ENCODE measurements at regions not wholly inside any gene's neighbourhood (a gene's known extent, or its start where the extent isn't known, plus 50 kb on each side); places are given as distances from the start of the nearest gene placed in this dataset.

DNA sequence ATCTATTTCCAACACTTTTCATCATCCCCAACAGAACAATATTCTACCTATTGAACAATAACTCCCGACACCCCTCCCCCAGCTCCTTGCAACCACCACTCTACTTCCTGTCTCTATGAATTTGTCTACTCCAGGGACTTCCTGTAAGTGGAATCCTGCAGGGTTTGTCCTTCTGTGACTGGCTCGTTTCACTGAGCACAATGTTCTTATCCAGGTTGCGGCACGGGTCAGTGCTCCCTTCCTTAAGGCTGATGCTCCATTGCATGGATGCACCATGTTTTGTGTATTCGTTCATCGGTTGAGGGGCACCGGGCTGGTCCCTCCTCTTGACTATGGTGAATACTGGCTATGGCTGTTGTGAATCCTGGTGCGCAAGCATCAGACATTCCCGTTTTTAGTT lies 163.2 kb downstream of the TBXT start:
- Histone ChIP-seq H3K36me3 (no peaks in the 10 kb centered on the region), H3K27me3 (ENCODE audit: low read depth) (peaks cover 80% of the 10 kb centered on the region), H3K4me3 (no peak overlapping the region), H3K9me3 (replicated peaks) (no peaks in the 10 kb centered on the region), H3K27ac (replicated peaks) (no peak overlapping the region), H3K4me1 (peaks cover 44% of the 10 kb centered on the region)
- no peak for DNase-seq
- TF ChIP-seq, protein P1, sequence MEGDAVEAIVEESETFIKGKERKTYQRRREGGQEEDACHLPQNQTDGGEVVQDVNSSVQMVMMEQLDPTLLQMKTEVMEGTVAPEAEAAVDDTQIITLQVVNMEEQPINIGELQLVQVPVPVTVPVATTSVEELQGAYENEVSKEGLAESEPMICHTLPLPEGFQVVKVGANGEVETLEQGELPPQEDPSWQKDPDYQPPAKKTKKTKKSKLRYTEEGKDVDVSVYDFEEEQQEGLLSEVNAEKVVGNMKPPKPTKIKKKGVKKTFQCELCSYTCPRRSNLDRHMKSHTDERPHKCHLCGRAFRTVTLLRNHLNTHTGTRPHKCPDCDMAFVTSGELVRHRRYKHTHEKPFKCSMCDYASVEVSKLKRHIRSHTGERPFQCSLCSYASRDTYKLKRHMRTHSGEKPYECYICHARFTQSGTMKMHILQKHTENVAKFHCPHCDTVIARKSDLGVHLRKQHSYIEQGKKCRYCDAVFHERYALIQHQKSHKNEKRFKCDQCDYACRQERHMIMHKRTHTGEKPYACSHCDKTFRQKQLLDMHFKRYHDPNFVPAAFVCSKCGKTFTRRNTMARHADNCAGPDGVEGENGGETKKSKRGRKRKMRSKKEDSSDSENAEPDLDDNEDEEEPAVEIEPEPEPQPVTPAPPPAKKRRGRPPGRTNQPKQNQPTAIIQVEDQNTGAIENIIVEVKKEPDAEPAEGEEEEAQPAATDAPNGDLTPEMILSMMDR (IDR thresholded peaks at IDR 0.05; ENCODE audit: borderline replicate concordance), result no peak
- intact Hi-C loops (cut with micrococcal nuclease), result no loop called here

DNA sequence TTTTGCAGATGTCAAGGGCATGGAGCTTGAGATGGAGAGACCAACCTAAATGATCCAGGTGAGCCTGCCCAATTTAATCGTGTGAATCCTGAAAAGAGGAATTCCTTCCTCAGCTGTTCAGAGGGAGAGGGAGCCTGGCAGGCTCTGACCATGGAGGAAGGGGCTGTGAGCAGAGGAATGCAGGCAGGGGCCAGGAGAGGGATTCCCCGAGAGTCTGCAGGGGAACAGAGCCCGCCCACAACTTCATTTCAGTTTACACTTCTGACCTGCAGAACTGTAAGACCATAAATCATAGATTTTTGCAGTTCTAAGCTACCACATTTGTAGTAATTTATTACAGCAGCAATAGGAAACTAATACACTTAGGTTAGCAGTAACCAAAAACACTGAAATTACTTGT lies 164.1 kb downstream of the TBXT start:
- H3K27ac ChIP-seq (replicated peaks), result no peak overlapping the region
- intact Hi-C loops (cut with micrococcal nuclease), result no loop called here

DNA sequence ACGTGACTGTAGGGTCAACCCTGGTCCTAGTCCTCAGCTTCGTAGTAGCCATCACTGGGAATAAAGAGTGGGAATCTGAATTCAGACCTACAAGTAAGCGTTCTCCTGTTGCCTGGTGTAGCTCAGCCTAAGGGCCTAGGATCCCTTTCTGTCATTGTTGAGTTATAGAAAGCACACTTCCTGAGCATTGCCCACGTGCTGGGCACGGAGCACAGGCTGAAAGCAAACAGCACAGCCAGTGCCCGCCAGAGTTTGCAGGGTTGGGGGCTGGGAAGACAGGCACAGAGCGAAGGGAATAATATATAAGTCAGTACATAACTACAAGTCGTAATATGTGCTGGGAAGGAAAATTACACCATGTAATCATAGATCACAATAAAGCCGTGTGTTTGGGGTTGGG lies 166.3 kb downstream of the TBXT start:
- TF ChIP-seq, protein P1 (IDR thresholded peaks at IDR 0.05; ENCODE audit: borderline replicate concordance), result no peak
- Histone ChIP-seq H3K9me3 (replicated peaks) (no peaks in the 10 kb centered on the region), H3K4me1 (peaks cover 14% of the 10 kb centered on the region), H3K27me3 (ENCODE audit: low read depth) (peaks cover 62% of the 10 kb centered on the region), H3K36me3 (no peaks in the 10 kb centered on the region), H3K27ac (replicated peaks) (no peak overlapping the region), H3K4me3 (no peak overlapping the region)
- DNase-seq, result no peak
- intact Hi-C loops (cut with micrococcal nuclease), result no loop called here

More for the DNA sequence above, 164.1 kb downstream of the TBXT start:
- TF ChIP-seq, protein P1 (IDR thresholded peaks at IDR 0.05; ENCODE audit: borderline replicate concordance), result no peak
- DNase-seq, result no peak
- Histone ChIP-seq H3K27me3 (ENCODE audit: low read depth) (peaks cover 80% of the 10 kb centered on the region), H3K4me3 (no peak overlapping the region), H3K4me1 (peaks cover 36% of the 10 kb centered on the region), H3K36me3 (no peaks in the 10 kb centered on the region), H3K9me3 (replicated peaks) (no peaks in the 10 kb centered on the region)

DNA sequence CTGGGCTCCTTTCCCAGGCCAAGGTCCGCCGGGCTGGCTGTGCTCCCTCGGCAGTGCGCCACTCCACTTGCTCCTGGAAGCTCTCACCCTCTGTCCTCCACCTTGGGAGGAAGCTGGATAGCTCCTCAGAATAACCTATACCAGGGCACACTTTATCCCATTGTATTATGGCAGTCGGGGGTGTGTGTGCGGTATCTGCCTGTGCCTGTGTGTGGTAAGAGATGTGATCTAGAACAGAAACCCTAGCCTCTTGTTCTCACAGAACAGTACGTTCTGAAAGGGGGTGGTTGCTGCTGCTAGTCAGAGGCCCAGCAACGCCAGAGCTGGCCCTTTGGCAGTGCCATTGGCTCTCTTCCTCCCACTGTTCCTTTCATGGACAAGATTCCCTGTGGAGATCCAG lies 168.4 kb downstream of the TBXT start:
- TF ChIP-seq, protein P1 (IDR thresholded peaks at IDR 0.05; ENCODE audit: borderline replicate concordance), result no peak

DNA sequence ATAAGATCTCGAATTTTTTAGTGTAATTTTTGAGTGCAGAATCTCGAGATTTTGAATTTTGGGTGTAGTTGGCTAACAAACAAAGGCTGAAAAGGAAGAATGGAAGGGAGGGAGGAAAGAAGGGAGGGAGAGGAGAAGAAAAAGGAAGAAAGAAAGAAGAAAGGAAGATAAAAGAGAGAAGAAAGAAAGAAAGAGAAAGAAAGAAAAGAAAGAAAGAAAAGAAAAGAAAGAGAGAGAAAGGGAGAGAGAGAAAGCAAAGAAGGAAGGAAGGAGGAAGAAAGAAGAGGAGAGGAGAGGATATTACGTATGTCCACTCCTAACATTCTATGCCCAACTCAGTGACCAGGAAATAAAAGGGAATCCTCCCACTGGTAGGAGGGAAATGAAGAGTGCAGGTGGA lies 169.6 kb downstream of the TBXT start:
- TF ChIP-seq, protein P1 (IDR thresholded peaks at IDR 0.05; ENCODE audit: borderline replicate concordance), result no peak
- no peak overlapping the region for H3K27ac ChIP-seq (replicated peaks)
- intact Hi-C loops (cut with micrococcal nuclease), result no loop called here

More for the DNA sequence above, 168.4 kb downstream of the TBXT start:
- no peaks in the 10 kb centered on the region for H3K9me3 ChIP-seq (replicated peaks)
- no peak overlapping the region for H3K27ac ChIP-seq (replicated peaks)
- intact Hi-C loops (cut with micrococcal nuclease), result no loop called here
- H3K4me1 ChIP-seq, result no peaks in the 10 kb centered on the region
- no peak overlapping the region for H3K4me3 ChIP-seq
- no peaks in the 10 kb centered on the region for H3K36me3 ChIP-seq
- no peak for DNase-seq
- peaks cover 44% of the 10 kb centered on the region for H3K27me3 ChIP-seq (ENCODE audit: low read depth)

DNA sequence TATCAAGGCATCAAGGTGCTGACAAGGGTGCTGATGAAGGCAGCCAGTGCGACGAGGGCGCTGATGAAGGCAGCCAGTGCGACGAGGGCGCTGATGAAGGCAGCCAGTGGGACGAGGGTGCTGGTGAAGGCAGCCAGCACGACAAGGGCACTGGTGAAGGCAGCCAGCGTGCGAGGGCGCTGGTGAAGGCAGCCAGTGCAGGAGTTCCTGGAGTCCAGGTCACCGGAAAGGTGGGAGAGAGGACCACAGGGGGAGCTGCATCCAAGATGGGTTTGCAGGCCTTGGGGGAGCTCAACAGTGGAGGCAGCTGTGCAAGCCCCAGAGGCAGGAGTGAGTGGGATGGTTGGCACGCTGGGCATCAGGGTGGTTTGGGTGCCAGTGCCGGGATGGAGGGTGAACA lies 176.3 kb downstream of the TBXT start:
- intact Hi-C loops (cut with micrococcal nuclease), result no loop called here
- no peak overlapping the region for H3K27ac ChIP-seq (replicated peaks)
- TF ChIP-seq, protein P1 (IDR thresholded peaks at IDR 0.05; ENCODE audit: borderline replicate concordance), result no peak
- peaks cover 51% of the 10 kb centered on the region for H3K27me3 ChIP-seq (ENCODE audit: low read depth)
- peaks cover 26% of the 10 kb centered on the region for H3K4me1 ChIP-seq
- no peaks in the 10 kb centered on the region for H3K36me3 ChIP-seq
- DNase-seq, result no peak
- no peak overlapping the region for H3K4me3 ChIP-seq
- H3K9me3 ChIP-seq (replicated peaks), result no peaks in the 10 kb centered on the region

More for the DNA sequence above, 169.6 kb downstream of the TBXT start:
- Histone ChIP-seq H3K36me3 (no peaks in the 10 kb centered on the region), H3K27me3 (ENCODE audit: low read depth) (peaks cover 35% of the 10 kb centered on the region), H3K4me1 (no peaks in the 10 kb centered on the region), H3K9me3 (replicated peaks) (no peaks in the 10 kb centered on the region), H3K4me3 (no peak overlapping the region)
- no peak for DNase-seq

All from left ventricle myocardium inferior (tissue), 1 donor.